Endodermal cell (in vitro differentiated cells): ENCODE measurements at regions not wholly inside any gene's neighbourhood (a gene's known extent, or its start where the extent isn't known, plus 50 kb on each side); places are given as distances from the start of the nearest gene placed in this dataset.

ENCODE experiments used
- DNase-seq: peaks from one replicate; pipeline ENCODE4 v3.0.0-alpha.2; 2017
- H3K27ac ChIP-seq: 2 replicates; pipeline ENCODE4 v1.5.1; 2013; ENCODE audit warnings: mild to moderate bottlenecking, low read depth, low read length, moderate library complexity
- H3K27me3 ChIP-seq: 2 replicates; pipeline ENCODE4 v1.6.1; 2013; ENCODE audit warnings: mild to moderate bottlenecking, low read length, moderate library complexity; ENCODE audit not compliant: insufficient read depth, control insufficient read depth, poor library complexity, severe bottlenecking
- H3K36me3 ChIP-seq: 2 replicates; pipeline ENCODE4 v1.7.0; 2013; ENCODE audit warnings: mild to moderate bottlenecking, low read length, moderate library complexity; ENCODE audit not compliant: control insufficient read depth, insufficient read depth
- H3K4me1 ChIP-seq: one replicate; pipeline ENCODE4 v1.7.0; 2013; ENCODE audit warnings: low read length; ENCODE audit not compliant: control insufficient read depth, insufficient read depth
- H3K4me3 ChIP-seq: 2 replicates; pipeline ENCODE4 v1.5.1; 2013; ENCODE audit warnings: mild to moderate bottlenecking, low read length, moderate library complexity
- H3K9ac ChIP-seq: 2 replicates; pipeline ENCODE4 v1.6.1; 2013; ENCODE audit warnings: mild to moderate bottlenecking, low read length, moderate library complexity; ENCODE audit not compliant: poor library complexity, severe bottlenecking; ENCODE audit errors: extremely low read depth
- H3K9me3 ChIP-seq: 2 replicates; pipeline ENCODE4 v1.6.1; 2013; ENCODE audit warnings: mild to moderate bottlenecking, low read length, moderate library complexity; ENCODE audit not compliant: control insufficient read depth
- H3K27ac Mint-ChIP-seq: 2 replicates; pipeline ENCODE4 v1.8.0; 2020; ENCODE audit warnings: mixed read lengths
- H3K27me3 Mint-ChIP-seq: 2 replicates; pipeline ENCODE4 v1.8.0; 2021; ENCODE audit warnings: mild to moderate bottlenecking, mixed read lengths; ENCODE audit not compliant: insufficient read depth
- H3K36me3 Mint-ChIP-seq: 2 replicates; pipeline ENCODE4 v1.8.0; 2020; ENCODE audit warnings: low read depth, mixed read lengths
- H3K4me1 Mint-ChIP-seq: 2 replicates; pipeline ENCODE4 v1.8.0; 2020; ENCODE audit warnings: mixed read lengths
- H3K4me3 Mint-ChIP-seq: 2 replicates; pipeline ENCODE4 v1.8.0; 2020; ENCODE audit warnings: mild to moderate bottlenecking, moderate library complexity, mixed read lengths
- H3K9me3 Mint-ChIP-seq: 2 replicates; pipeline ENCODE4 v1.8.0; 2020; ENCODE audit warnings: mild to moderate bottlenecking, mixed read lengths
- CTCF ChIP-seq: fragments of 200-600 bp; sonication (generic); conservative IDR thresholded peaks from 2 replicates; pipeline ENCODE4 v1.5.0; 2021; ENCODE audit warnings: antibody characterized with exemption, mild to moderate bottlenecking
- WGBS, 2 experiments: methylation state at CpG; one replicate each; pipeline versions ENCODE4 v1.1.5 to v1.1.7; 2013; ENCODE audit warnings: missing lambda C conversion rate in 2 of 2, mixed read lengths in 1 of 2; ENCODE audit not compliant: insufficient coverage in 1 of 2, insufficient read length in 1 of 2; 5-methylcytosine and 5-hydroxymethylcytosine counted together

GRCh38 chr11:25317216-25317615 is 820.4 kb downstream of the LUZP2 start:
- H3K4me3 Mint-ChIP-seq: no peak overlapping the region
- Histone ChIP-seq H3K9ac (no peak overlapping the region), H3K4me3 (no peak overlapping the region), H3K27ac (no peak overlapping the region), H3K9me3 (no peaks in the 10 kb centered on the region), H3K36me3 (no peaks in the 10 kb centered on the region), H3K27me3 (no peaks in the 10 kb centered on the region), H3K4me1 (no peaks in the 10 kb centered on the region)
- TF ChIP-seq CTCF: no peak
- 91% methylated on average over 2 of the region's 2 CpGs; no CpG with 5 or more reads in 1 of the 2 experiments for WGBS, 2 experiments
- H3K27me3 Mint-ChIP-seq: no peaks in the 10 kb centered on the region
- H3K27ac Mint-ChIP-seq: no peak overlapping the region
- H3K36me3 Mint-ChIP-seq: no peaks in the 10 kb centered on the region
- no peaks in the 10 kb centered on the region for H3K9me3 Mint-ChIP-seq
- no peak for DNase-seq
- peaks cover 10% of the 10 kb centered on the region for H3K4me1 Mint-ChIP-seq

GRCh38 chr11:25319127-25319526 is 822.3 kb downstream of the LUZP2 start:
- no peak overlapping the region for H3K27ac ChIP-seq

GRCh38 chr11:25327656-25328055 is 830.8 kb downstream of the LUZP2 start:
- Histone ChIP-seq H3K27ac (no peak overlapping the region), H3K27me3 (no peaks in the 10 kb centered on the region), H3K36me3 (no peaks in the 10 kb centered on the region), H3K4me3 (no peak overlapping the region), H3K4me1 (no peaks in the 10 kb centered on the region), H3K9ac (no peak overlapping the region), H3K9me3 (no peaks in the 10 kb centered on the region)
- no peak for TF ChIP-seq CTCF
- DNase-seq: no peak
- no peaks in the 10 kb centered on the region for H3K9me3 Mint-ChIP-seq
- no peaks in the 10 kb centered on the region for H3K27me3 Mint-ChIP-seq
- no peaks in the 10 kb centered on the region for H3K4me1 Mint-ChIP-seq
- 70 to 100% methylated on average over 2 to 4 of the region's 4 CpGs for WGBS, 2 experiments
- H3K27ac Mint-ChIP-seq: no peak overlapping the region
- no peaks in the 10 kb centered on the region for H3K36me3 Mint-ChIP-seq
- no peak overlapping the region for H3K4me3 Mint-ChIP-seq

More at GRCh38 chr11:25319127-25319526, 822.3 kb downstream of the LUZP2 start:
- Mint-ChIP-seq H3K27ac (no peak overlapping the region), H3K4me1 (peaks cover 10% of the 10 kb centered on the region), H3K4me3 (no peak overlapping the region), H3K9me3 (no peaks in the 10 kb centered on the region), H3K27me3 (no peaks in the 10 kb centered on the region), H3K36me3 (no peaks in the 10 kb centered on the region)
- Histone ChIP-seq H3K4me1 (no peaks in the 10 kb centered on the region), H3K36me3 (no peaks in the 10 kb centered on the region), H3K4me3 (no peak overlapping the region), H3K9ac (no peak overlapping the region), H3K9me3 (no peaks in the 10 kb centered on the region), H3K27me3 (no peaks in the 10 kb centered on the region)
- no peak for TF ChIP-seq CTCF
- no peak for DNase-seq
- no CpG with 5 or more reads among the region's 2 CpGs for WGBS, 2 experiments
